Spleen (tissue), 11 donors: ENCODE measurements at regions not wholly inside any gene's neighbourhood (a gene's known extent, or its start where the extent isn't known, plus 50 kb on each side); places are given as distances from the start of the nearest gene placed in this dataset.

Experiments used
- DNase-seq: peaks from one replicate; pipeline ENCODE4 v3.0.0-alpha.2; 2020
- H3K27ac ChIP-seq, 8 donors: fragments of 200-600 bp; sonication (generic) in 7 of 8; 1 replicate in 4 of 8; 2 replicates in 4 of 8; pipeline versions ENCODE4 v1.5.0 to v1.8.0; 2016 to 2021; ENCODE audit warnings: inconsistent platforms in 4 of 8, mild to moderate bottlenecking in 4 of 8, moderate library complexity in 1 of 8
- H3K27me3 ChIP-seq, 7 donors: fragments of 200-600 bp; sonication (generic) in 6 of 7; replicated peaks in 1 of 7; 1 replicate in 4 of 7; 2 replicates in 3 of 7; pipeline versions ENCODE4 v1.5.0 to v1.8.0; 2016 to 2021; ENCODE audit warnings: inconsistent platforms in 3 of 7, mild to moderate bottlenecking in 1 of 7
- H3K36me3 ChIP-seq, 6 donors: fragments of 200-600 bp; sonication (generic) in 5 of 6; 1 replicate in 4 of 6; 2 replicates in 2 of 6; pipeline versions ENCODE4 v1.5.0 to v1.8.0; 2016 to 2021; ENCODE audit warnings: inconsistent platforms in 2 of 6
- H3K4me1 ChIP-seq, 6 donors: fragments of 200-600 bp; sonication (generic) in 5 of 6; 1 replicate in 3 of 6; 2 replicates in 3 of 6; pipeline versions ENCODE4 v1.5.0 to v1.8.0; 2016 to 2021; ENCODE audit warnings: inconsistent platforms in 3 of 6
- H3K4me3 ChIP-seq, 8 donors: fragments of 200-600 bp; sonication (generic) in 7 of 8; 1 replicate in 4 of 8; 2 replicates in 4 of 8; pipeline versions ENCODE4 v1.5.0 to v1.8.0; 2016 to 2021; ENCODE audit warnings: inconsistent platforms in 4 of 8, mild to moderate bottlenecking in 4 of 8, moderate library complexity in 2 of 8
- H3K9me3 ChIP-seq, 8 donors: fragments of 200-600 bp; sonication (generic) in 7 of 8; 1 replicate in 4 of 8; 2 replicates in 4 of 8; pipeline versions ENCODE4 v1.5.0 to v1.8.0; 2016 to 2021; ENCODE audit warnings: inconsistent platforms in 4 of 8
- POLR2A ChIP-seq, 3 donors: fragments of 450-650 bp; IDR thresholded peaks; one replicate each; pipeline ENCODE4 v1.5.1; 2017; ENCODE audit warnings: antibody characterized with exemption in 3 of 3, mild to moderate bottlenecking in 1 of 3
- POLR2AphosphoS5 ChIP-seq, 3 donors: sonication (generic); formaldehyde crosslinking; IDR thresholded peaks; one replicate each; pipeline ENCODE4 v1.5.1; 2017; ENCODE audit warnings: antibody characterized with exemption in 3 of 3
- WGBS, 5 donors: extraction: QIAGEN DNeasy Blood & Tissue Kit in 3 of 5; methylation state at CpG; one replicate each; pipeline versions ENCODE4 v1.1.5 to v1.1.7; 2013 to 2018; 5-methylcytosine and 5-hydroxymethylcytosine counted together
- intact Hi-C: fragments of 100-400 bp; cut with DNase I; formaldehyde crosslinking; loops from one replicate; pipeline ENCODE4 v1.15.0; 2023; ENCODE audit warnings: low total_unique reads
- TF ChIP-seq, protein P1 (sequence below), 11 experiments: fragments of 200-600 bp in 7 of 11; fragments of 450-650 bp in 4 of 11; sonication (generic) in 4 of 11; IDR thresholded peaks in 8 of 11; conservative IDR thresholded peaks in 3 of 11; 1 replicate in 7 of 11; 2 replicates in 4 of 11; pipeline versions ENCODE4 v1.4.0 to v1.8.0; 2016 to 2021; ENCODE audit warnings: antibody characterized with exemption in 11 of 11, inconsistent platforms in 4 of 11, mild to moderate bottlenecking in 1 of 11
- donor health status: healthy with polysubstance abuse.
- donor health status: DM: no; HTN: no; CAD: no; lungs with moderate emphysema.
- donor health status: DM: no; HTN: no; CAD: no.
- donor health status: Bipolar disorder and iron deficiency.
- donor health status: healthy.
- donor health status: DM: no; HTN: no; CAD: no.
- donor health status: DM: yes; HTN: yes; CAD: no.

DNA sequence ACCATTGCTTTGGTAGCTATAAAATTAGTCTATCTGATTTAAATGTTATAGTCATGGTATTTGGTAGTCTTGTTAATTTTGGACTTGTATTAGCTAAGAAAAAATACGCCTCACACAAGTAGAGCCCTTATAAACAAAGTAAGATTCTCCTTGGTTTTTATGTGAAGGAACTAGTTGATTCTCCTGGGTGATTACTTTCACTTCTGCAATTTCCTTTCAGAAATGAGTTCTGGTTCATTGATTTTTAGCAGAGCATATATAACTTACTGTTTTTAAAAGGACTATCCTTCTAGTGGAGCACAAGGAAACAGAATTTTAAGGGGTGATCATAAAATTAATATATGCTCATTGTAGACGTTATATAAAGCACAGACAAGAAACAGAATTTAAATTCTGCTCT is 120.1 kb downstream of the BACH1 start:
- no peaks in the 10 kb centered on the region for H3K27me3 ChIP-seq
- H3K4me3 ChIP-seq, result no peak overlapping the region
- no peak overlapping the region for H3K27ac ChIP-seq
- whole genome bisulfite sequencing, 5 donors, result 58 to 81% (median 67%) methylated on average over 2 of the region's 2 CpGs
- no peak for DNase-seq
- no peaks in the 10 kb centered on the region for H3K9me3 ChIP-seq
- peaks cover 0 to 7% (median 0%) of the 10 kb centered on the region in 6 donors for H3K36me3 ChIP-seq
- intact Hi-C loops, result no loop called here
- TF ChIP-seq POLR2A (IDR thresholded peaks at IDR 0.05), result no peak
- TF ChIP-seq POLR2AphosphoS5 (IDR thresholded peaks at IDR 0.05), result no peak
- TF ChIP-seq, protein P1, sequence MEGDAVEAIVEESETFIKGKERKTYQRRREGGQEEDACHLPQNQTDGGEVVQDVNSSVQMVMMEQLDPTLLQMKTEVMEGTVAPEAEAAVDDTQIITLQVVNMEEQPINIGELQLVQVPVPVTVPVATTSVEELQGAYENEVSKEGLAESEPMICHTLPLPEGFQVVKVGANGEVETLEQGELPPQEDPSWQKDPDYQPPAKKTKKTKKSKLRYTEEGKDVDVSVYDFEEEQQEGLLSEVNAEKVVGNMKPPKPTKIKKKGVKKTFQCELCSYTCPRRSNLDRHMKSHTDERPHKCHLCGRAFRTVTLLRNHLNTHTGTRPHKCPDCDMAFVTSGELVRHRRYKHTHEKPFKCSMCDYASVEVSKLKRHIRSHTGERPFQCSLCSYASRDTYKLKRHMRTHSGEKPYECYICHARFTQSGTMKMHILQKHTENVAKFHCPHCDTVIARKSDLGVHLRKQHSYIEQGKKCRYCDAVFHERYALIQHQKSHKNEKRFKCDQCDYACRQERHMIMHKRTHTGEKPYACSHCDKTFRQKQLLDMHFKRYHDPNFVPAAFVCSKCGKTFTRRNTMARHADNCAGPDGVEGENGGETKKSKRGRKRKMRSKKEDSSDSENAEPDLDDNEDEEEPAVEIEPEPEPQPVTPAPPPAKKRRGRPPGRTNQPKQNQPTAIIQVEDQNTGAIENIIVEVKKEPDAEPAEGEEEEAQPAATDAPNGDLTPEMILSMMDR (IDR thresholded peaks at IDR 0.05 in 8 of 11, conservative IDR thresholded peaks at IDR 0.05 in 3 of 11), result no peak
- peaks cover 0 to 12% (median 6%) of the 10 kb centered on the region in 6 donors for H3K4me1 ChIP-seq

DNA sequence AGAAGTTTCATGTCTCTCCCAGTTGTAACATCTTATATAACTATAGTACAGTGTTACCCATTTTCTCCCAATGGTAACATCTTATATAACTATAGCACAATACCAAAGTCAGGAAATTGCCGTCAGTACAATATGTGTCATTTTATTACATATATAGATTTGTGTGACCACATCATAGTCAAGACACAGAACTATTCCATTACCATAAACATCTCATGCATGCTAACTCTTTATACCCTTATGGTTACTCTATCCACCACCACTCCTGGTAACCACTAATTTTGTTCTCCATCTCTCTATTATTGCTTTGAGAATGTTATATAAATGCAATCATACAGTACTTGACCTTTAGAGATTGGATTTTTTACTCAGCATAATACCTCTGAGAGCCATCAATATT is 120.7 kb downstream of the BACH1 start:
- intact Hi-C loops, result no loop called here
- TF ChIP-seq POLR2A (IDR thresholded peaks at IDR 0.05) (no peak), POLR2AphosphoS5 (IDR thresholded peaks at IDR 0.05) (no peak)
- TF ChIP-seq, protein P1 (IDR thresholded peaks at IDR 0.05 in 8 of 11, conservative IDR thresholded peaks at IDR 0.05 in 3 of 11), result no peak
- H3K27me3 ChIP-seq, result no peaks in the 10 kb centered on the region
- peaks cover 0 to 12% (median 6%) of the 10 kb centered on the region in 6 donors for H3K4me1 ChIP-seq
- no peak overlapping the region for H3K4me3 ChIP-seq
- WGBS, 5 donors, result 62 to 88% (median 75%) methylated on average over 1 of the region's 1 CpG
- H3K36me3 ChIP-seq, result peaks cover 0 to 1% (median 0%) of the 10 kb centered on the region in 6 donors
- DNase-seq, result no peak
- H3K27ac ChIP-seq, result no peak overlapping the region
- no peaks in the 10 kb centered on the region for H3K9me3 ChIP-seq

DNA sequence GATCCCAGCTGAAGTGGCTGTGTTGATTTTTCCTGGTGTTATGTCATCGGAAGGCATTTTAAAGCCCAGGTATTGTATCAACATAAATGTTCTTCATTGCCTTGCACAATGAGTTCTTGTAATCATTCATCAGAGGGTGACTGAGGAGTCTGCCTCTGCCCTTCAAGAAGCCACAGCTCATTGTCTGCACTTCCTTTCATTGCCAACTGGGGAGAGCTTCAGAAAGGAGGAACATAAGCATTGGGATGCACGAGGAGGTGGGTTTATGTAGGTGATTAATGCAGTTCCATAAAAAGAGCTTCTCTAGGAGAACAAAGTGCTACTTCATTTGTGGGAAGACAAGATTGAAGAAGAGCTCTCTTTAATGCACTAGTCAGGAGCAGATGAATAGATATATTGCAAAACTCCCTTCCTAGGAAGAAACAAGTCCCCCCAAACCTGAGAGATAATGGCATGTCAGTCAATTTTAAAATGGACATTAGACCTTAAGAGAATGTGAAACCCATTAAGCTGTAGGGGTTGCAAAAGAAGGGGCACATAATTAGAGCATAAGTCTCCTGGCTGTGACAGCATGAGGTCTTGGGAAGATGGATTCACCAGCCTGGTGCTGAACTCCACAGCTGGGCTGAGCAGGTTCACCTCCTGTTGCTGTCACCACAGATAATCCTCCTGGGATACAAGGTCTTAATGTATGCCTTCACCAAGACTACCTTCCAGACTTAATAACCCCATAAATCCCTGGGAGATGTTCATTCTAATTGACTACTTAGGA is 124.6 kb downstream of the BACH1 start:
- WGBS, 5 donors, result 59 to 70% (median 62%) methylated on average over 2 of the region's 2 CpGs
- intact Hi-C loops, result no loop called here

DNA sequence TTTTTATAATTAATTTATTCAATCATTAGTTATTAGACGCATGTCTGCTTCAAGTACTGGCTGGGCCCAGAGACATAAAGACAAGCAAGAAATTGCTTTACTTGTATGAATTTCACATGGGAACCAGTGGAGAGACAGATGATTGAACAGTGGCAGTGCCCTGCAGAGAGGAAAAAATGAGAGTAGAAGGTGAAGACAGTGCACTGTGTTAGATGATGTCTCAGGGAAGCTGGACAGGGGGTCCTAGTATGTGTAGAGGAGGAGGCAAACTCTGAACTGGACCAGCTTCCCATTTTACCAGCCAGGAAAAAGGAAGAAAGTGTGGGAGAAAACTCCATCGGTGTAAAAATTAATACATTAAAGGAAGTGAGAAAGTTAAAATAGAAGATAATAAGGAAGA is 126.0 kb downstream of the BACH1 start:
- intact Hi-C loops, result no loop called here
- no peak overlapping the region for H3K4me3 ChIP-seq
- DNase-seq, result no peak
- WGBS, 5 donors, result 60 to 78% (median 65%) methylated on average over 2 of the region's 2 CpGs
- H3K27me3 ChIP-seq, result no peaks in the 10 kb centered on the region
- H3K9me3 ChIP-seq, result no peaks in the 10 kb centered on the region
- H3K36me3 ChIP-seq, result no peaks in the 10 kb centered on the region
- H3K27ac ChIP-seq, result no peak overlapping the region
- TF ChIP-seq POLR2A (IDR thresholded peaks at IDR 0.05), result no peak
- H3K4me1 ChIP-seq, result peaks cover 0 to 9% (median 0%) of the 10 kb centered on the region in 6 donors

More for the DNA sequence above, 124.6 kb downstream of the BACH1 start:
- no peaks in the 10 kb centered on the region for H3K9me3 ChIP-seq
- peaks cover 0 to 21% (median 7%) of the 10 kb centered on the region in 6 donors for H3K4me1 ChIP-seq
- no peak overlapping the region for H3K27ac ChIP-seq
- H3K27me3 ChIP-seq, result no peaks in the 10 kb centered on the region
- DNase-seq, result no peak
- TF ChIP-seq, protein P1 (IDR thresholded peaks at IDR 0.05 in 8 of 11, conservative IDR thresholded peaks at IDR 0.05 in 3 of 11), result no peak
- TF ChIP-seq POLR2A (IDR thresholded peaks at IDR 0.05), result no peak
- no peak for TF ChIP-seq POLR2AphosphoS5 (IDR thresholded peaks at IDR 0.05)
- no peaks in the 10 kb centered on the region for H3K36me3 ChIP-seq
- H3K4me3 ChIP-seq, result no peak overlapping the region
